ENCODE measurements at regions not wholly inside any gene's neighbourhood (a gene's known extent, or its start where the extent isn't known, plus 50 kb on each side); places are given as distances from the start of the nearest gene placed in this dataset.

DNA sequence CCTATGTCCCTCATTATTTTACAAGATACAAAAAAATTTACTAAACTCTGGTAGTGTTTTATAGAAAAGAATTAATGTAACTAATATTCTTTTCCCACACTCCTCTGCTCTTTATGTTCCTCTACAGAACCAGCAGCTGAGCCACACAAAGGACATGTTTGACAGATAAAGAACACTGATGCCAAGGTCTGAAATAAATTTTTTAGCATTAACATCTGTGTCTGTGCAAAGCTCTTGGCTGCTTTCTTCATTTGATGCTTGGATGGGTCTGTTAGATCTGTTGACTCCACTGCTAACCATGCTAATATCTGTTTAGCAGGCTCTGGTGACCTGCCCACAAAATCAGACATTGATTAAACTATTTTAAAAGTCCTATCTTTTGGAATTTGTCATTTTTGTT lies 2363.8 kb downstream of the PCDH9 start:
- no peaks in the 10 kb centered on the region for H3K27me3 Mint-ChIP-seq (ENCODE audit: unreplicated experiment)
- no peak overlapping the region for H3K27ac Mint-ChIP-seq (ENCODE audit: unreplicated experiment)
- no peak for DNase-seq (ENCODE audit: extremely low spot score, unreplicated experiment)
- H3K9me3 Mint-ChIP-seq (ENCODE audit: unreplicated experiment) = peaks cover 16% of the 10 kb centered on the region
- H3K36me3 Mint-ChIP-seq (ENCODE audit: unreplicated experiment) = peaks cover 2% of the 10 kb centered on the region
- no peak overlapping the region for H3K4me3 Mint-ChIP-seq (ENCODE audit: unreplicated experiment)
- TF ChIP-seq, protein P1, sequence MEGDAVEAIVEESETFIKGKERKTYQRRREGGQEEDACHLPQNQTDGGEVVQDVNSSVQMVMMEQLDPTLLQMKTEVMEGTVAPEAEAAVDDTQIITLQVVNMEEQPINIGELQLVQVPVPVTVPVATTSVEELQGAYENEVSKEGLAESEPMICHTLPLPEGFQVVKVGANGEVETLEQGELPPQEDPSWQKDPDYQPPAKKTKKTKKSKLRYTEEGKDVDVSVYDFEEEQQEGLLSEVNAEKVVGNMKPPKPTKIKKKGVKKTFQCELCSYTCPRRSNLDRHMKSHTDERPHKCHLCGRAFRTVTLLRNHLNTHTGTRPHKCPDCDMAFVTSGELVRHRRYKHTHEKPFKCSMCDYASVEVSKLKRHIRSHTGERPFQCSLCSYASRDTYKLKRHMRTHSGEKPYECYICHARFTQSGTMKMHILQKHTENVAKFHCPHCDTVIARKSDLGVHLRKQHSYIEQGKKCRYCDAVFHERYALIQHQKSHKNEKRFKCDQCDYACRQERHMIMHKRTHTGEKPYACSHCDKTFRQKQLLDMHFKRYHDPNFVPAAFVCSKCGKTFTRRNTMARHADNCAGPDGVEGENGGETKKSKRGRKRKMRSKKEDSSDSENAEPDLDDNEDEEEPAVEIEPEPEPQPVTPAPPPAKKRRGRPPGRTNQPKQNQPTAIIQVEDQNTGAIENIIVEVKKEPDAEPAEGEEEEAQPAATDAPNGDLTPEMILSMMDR (IDR thresholded peaks at IDR 0.05) = no peak
- no peaks in the 10 kb centered on the region for H3K4me1 Mint-ChIP-seq (ENCODE audit: unreplicated experiment)

DNA sequence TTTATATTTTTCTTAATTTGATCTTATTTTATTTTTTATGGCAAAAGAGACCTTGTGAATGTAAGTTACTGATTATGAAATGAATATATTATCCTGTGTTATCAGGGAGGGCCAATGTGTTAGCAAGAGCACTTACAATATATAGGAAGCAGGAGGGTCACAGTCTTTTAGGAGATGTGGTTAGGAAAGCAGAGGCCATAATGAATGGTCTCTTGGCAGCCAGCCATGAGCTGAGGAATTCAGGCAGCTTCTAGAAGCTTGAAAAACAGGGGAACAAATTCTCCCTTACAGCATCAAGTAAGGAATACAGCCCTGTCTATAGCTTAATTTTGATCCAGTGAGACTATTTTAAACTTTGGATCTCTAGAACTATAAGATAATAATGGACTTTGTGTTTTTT lies 2374.6 kb downstream of the PCDH9 start:
- H3K36me3 Mint-ChIP-seq (ENCODE audit: unreplicated experiment) = no peaks in the 10 kb centered on the region
- H3K9me3 Mint-ChIP-seq (ENCODE audit: unreplicated experiment) = peaks cover 14% of the 10 kb centered on the region
- H3K27me3 Mint-ChIP-seq (ENCODE audit: unreplicated experiment) = no peaks in the 10 kb centered on the region
- no peak overlapping the region for H3K27ac Mint-ChIP-seq (ENCODE audit: unreplicated experiment)
- H3K4me3 Mint-ChIP-seq (ENCODE audit: unreplicated experiment) = no peak overlapping the region
- H3K4me1 Mint-ChIP-seq (ENCODE audit: unreplicated experiment) = no peaks in the 10 kb centered on the region
- DNase-seq (ENCODE audit: extremely low spot score, unreplicated experiment) = no peak
- TF ChIP-seq, protein P1 (IDR thresholded peaks at IDR 0.05) = no peak

DNA sequence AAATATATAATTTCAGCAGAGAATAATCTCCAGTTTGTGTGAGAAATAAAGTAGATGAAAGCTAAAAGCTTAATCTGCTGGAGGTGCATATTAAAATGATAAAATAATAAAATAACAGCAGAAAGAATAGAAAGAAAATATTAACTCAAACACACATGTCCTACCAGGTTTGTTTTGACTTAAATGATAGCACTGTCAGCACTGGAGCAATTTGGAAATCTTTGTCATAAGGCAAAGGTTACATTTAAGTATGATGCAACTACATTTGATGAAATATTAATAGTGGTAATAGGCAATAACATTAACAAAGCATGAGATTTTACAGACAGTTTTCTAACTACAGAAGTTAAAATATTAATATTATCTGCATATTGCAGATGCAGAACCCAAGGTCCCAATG lies 2380.1 kb downstream of the PCDH9 start:
- Mint-ChIP-seq H3K4me1 (ENCODE audit: unreplicated experiment) (peaks cover 1% of the 10 kb centered on the region), H3K27ac (ENCODE audit: unreplicated experiment) (no peak overlapping the region), H3K9me3 (ENCODE audit: unreplicated experiment) (no peaks in the 10 kb centered on the region), H3K36me3 (ENCODE audit: unreplicated experiment) (no peaks in the 10 kb centered on the region), H3K27me3 (ENCODE audit: unreplicated experiment) (no peaks in the 10 kb centered on the region), H3K4me3 (ENCODE audit: unreplicated experiment) (no peak overlapping the region)
- DNase-seq (ENCODE audit: extremely low spot score, unreplicated experiment) = no peak
- TF ChIP-seq, protein P1 (IDR thresholded peaks at IDR 0.05) = no peak

DNA sequence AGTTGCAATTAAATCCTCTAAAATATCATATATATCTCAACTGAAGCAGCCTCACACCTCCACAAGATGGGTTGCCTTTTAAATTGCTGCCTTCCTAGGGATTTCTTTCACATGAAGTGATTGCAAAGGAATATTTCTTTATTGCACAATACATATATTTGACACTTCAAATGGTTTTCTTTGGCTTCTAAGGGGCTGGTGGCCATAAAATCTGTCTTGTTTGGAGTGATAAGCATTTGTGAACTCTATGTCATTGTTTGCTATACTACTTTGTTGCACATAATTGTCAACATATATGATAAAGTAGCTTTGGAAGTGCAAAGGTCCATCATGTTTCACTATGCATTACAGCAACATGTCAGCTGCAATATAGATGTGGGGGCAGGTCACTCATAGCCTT lies 2380.9 kb downstream of the PCDH9 start:
- no peaks in the 10 kb centered on the region for H3K27me3 Mint-ChIP-seq (ENCODE audit: unreplicated experiment)
- no peak for DNase-seq (ENCODE audit: extremely low spot score, unreplicated experiment)
- no peak overlapping the region for H3K27ac Mint-ChIP-seq (ENCODE audit: unreplicated experiment)
- no peak overlapping the region for H3K4me3 Mint-ChIP-seq (ENCODE audit: unreplicated experiment)
- peaks cover 1% of the 10 kb centered on the region for H3K4me1 Mint-ChIP-seq (ENCODE audit: unreplicated experiment)
- H3K36me3 Mint-ChIP-seq (ENCODE audit: unreplicated experiment) = no peaks in the 10 kb centered on the region
- no peaks in the 10 kb centered on the region for H3K9me3 Mint-ChIP-seq (ENCODE audit: unreplicated experiment)
- TF ChIP-seq, protein P1 (IDR thresholded peaks at IDR 0.05) = no peak

DNA sequence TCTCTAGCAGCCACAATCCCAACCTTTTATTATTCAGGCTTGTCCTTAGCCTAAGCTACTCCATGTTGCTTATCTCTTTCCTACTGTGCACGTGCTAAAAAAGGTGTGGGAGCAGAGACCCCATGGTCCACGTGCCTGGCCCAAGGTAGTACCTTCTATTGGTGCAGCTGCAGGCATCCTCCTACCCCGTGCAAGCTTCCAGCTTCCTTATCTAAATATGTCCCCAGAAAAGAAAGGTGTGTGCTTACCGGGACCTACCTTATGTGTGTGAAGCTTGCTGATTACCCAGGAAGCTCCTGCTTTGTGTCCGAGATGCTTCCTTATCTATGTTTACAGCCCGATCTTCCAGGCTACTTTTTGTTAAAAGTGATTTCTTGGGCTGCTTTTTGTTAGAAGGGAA lies 2382.4 kb downstream of the PCDH9 start:
- Mint-ChIP-seq H3K4me3 (ENCODE audit: unreplicated experiment) (no peak overlapping the region), H3K4me1 (ENCODE audit: unreplicated experiment) (peaks cover 1% of the 10 kb centered on the region), H3K9me3 (ENCODE audit: unreplicated experiment) (no peaks in the 10 kb centered on the region), H3K36me3 (ENCODE audit: unreplicated experiment) (no peaks in the 10 kb centered on the region), H3K27ac (ENCODE audit: unreplicated experiment) (no peak overlapping the region), H3K27me3 (ENCODE audit: unreplicated experiment) (no peaks in the 10 kb centered on the region)
- DNase-seq (ENCODE audit: extremely low spot score, unreplicated experiment) = no peak
- TF ChIP-seq, protein P1 (IDR thresholded peaks at IDR 0.05) = no peak
